ENCODE measurements at regions not wholly inside any gene's neighbourhood (a gene's known extent, or its start where the extent isn't known, plus 50 kb on each side); places are given as distances from the start of the nearest gene placed in this dataset.

DNA sequence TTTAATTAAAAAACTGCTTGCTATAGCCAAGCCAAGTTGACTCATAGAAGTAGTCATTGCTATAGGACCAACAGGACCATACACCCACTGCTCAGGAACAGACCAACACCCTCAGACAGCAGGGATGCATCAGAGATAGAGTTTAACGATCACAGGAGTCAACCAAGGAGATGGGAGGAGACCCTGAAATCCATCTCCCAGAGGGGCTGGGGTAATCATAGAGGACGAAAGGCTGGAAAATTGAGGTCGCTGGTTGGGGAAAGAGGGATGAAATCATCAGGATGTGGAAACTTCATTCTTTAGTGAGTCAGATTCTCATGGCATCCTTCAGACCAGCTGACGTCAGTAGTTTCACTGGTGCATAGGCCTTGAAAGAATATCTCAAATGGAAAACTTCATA lies 160.4 kb upstream of the GPC6 start:
- TF ChIP-seq, protein P1, sequence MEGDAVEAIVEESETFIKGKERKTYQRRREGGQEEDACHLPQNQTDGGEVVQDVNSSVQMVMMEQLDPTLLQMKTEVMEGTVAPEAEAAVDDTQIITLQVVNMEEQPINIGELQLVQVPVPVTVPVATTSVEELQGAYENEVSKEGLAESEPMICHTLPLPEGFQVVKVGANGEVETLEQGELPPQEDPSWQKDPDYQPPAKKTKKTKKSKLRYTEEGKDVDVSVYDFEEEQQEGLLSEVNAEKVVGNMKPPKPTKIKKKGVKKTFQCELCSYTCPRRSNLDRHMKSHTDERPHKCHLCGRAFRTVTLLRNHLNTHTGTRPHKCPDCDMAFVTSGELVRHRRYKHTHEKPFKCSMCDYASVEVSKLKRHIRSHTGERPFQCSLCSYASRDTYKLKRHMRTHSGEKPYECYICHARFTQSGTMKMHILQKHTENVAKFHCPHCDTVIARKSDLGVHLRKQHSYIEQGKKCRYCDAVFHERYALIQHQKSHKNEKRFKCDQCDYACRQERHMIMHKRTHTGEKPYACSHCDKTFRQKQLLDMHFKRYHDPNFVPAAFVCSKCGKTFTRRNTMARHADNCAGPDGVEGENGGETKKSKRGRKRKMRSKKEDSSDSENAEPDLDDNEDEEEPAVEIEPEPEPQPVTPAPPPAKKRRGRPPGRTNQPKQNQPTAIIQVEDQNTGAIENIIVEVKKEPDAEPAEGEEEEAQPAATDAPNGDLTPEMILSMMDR (IDR thresholded peaks at IDR 0.05) = no peak
- TF ChIP-seq ZFX (IDR thresholded peaks at IDR 0.05; ENCODE audit: borderline replicate concordance) = no peak

Data from 22Rv1 (cell line).